Astrocyte of the spinal cord (primary cell): ENCODE measurements at regions not wholly inside any gene's neighbourhood (a gene's known extent, or its start where the extent isn't known, plus 50 kb on each side); places are given as distances from the start of the nearest gene placed in this dataset.
"Not testable (repeated sequence)": the region's sequence is repeated elsewhere in the genome, so short reads cannot be mapped to it uniquely, and the experiment has no call there.

Experiments used
- DNase-seq: peaks from one replicate; pipeline ENCODE4 v3.0.0; 2011; ENCODE audit warnings: low read depth, low spot score
- H3K4me3 ChIP-seq: 2 replicates; pipeline ENCODE4 v1.5.1; 2011; ENCODE audit warnings: low read depth, mild to moderate bottlenecking, low read length, moderate library complexity
- in situ Hi-C: cut with HindIII; loops from 2 replicates; pipeline ENCODE4 v1.10.0; 2017; ENCODE audit warnings: low sequenced_read_pairs
- TF ChIP-seq, protein P1 (sequence below): IDR thresholded peaks from 2 replicates; pipeline ENCODE4 v1.5.1; 2012; ENCODE audit warnings: low read depth, mild to moderate bottlenecking, low read length, inconsistent platforms

DNA sequence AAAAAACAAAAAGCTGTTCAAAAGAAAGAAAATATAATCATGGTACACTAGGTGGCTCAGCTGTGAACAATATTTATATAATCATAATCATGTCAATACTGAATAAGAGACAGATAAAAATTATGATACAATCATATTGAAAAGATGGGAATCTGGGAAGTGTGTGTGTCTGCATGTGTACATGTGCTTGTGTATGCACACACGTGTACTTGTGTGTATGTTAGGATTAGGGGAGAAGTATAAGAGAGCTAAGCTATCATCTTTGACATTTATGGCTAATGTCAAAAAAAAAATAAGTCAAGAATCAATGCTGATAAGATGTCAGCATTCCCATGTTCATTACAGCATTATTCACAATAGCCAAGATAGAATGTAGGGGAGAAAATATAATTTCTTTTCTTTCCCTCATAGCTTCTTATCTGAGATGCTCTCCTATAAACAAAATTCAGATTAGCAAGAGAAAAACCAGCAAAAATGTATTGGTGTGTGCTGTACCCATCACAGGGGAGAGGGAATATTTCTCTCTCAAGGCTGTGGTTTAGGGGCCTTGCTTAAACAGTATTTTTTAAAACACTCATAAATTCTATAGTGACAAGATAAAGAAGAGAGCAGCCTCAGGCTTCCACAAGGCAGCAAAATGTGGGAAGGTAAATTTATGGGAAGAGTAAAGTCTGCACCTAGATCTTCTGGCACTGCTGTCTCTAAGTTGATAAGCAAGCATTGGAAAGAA lies 63.4 kb upstream of the ITGA11 start:
- in situ Hi-C loops = no loop called here
- H3K4me3 ChIP-seq = no peak overlapping the region
- no peak for DNase-seq
- TF ChIP-seq, protein P1, sequence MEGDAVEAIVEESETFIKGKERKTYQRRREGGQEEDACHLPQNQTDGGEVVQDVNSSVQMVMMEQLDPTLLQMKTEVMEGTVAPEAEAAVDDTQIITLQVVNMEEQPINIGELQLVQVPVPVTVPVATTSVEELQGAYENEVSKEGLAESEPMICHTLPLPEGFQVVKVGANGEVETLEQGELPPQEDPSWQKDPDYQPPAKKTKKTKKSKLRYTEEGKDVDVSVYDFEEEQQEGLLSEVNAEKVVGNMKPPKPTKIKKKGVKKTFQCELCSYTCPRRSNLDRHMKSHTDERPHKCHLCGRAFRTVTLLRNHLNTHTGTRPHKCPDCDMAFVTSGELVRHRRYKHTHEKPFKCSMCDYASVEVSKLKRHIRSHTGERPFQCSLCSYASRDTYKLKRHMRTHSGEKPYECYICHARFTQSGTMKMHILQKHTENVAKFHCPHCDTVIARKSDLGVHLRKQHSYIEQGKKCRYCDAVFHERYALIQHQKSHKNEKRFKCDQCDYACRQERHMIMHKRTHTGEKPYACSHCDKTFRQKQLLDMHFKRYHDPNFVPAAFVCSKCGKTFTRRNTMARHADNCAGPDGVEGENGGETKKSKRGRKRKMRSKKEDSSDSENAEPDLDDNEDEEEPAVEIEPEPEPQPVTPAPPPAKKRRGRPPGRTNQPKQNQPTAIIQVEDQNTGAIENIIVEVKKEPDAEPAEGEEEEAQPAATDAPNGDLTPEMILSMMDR = no peak

DNA sequence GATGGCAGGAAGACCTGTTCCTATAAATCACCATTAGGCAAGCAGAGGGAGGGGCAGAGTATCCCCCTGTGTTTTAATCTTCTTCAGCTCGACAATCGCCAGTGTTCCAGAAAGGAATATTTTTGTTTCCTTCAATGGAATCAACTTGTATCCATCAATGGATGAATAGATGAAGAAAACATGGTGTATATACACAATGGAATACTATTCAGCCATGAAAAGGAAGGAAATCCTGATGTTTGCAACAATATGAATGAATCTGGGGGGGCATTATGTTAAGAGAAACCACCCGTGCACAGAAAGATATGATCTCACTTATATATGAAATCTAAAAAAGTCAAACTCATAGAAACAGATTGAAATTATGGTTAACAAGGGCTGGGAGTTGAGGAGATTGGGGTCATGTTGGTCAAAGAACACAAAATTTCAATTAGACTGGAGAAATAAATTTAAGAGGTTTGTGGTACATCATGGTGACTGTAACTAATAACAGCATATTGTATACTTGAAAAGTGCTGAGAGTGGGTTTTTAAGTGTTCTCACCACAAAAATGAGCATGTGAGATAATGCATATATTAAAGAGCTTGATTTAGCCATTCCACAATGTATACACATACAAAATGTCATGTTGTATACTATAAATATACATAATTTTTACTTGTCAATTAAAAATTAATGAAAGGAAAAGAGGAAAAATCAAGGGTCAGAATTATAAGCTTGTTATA lies 64.2 kb upstream of the ITGA11 start:
- H3K4me3 ChIP-seq = no peak overlapping the region
- TF ChIP-seq, protein P1 = no peak
- DNase-seq = no peak
- in situ Hi-C loops = no loop called here

DNA sequence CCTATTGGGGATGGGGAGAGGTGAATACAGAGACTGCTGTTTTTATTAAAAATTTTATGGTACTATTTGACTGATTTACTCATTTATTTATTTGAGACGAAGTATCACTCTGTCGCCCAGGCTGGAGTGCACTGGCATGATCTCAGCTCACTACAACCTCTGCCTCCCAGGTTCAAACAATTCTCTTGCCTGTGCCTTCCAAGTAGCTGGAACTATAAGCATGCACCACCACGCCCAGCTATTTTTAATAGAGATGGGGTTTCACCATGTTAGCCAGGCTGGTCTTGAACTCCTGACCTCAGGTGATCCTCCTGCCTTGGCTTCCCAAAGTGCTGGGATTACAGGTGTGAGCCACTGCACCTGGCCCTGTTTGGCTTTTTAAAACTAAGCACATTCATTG lies 64.8 kb upstream of the ITGA11 start:
- in situ Hi-C loops, DNase-seq, H3K4me3 ChIP-seq: not testable (repeated sequence)

DNA sequence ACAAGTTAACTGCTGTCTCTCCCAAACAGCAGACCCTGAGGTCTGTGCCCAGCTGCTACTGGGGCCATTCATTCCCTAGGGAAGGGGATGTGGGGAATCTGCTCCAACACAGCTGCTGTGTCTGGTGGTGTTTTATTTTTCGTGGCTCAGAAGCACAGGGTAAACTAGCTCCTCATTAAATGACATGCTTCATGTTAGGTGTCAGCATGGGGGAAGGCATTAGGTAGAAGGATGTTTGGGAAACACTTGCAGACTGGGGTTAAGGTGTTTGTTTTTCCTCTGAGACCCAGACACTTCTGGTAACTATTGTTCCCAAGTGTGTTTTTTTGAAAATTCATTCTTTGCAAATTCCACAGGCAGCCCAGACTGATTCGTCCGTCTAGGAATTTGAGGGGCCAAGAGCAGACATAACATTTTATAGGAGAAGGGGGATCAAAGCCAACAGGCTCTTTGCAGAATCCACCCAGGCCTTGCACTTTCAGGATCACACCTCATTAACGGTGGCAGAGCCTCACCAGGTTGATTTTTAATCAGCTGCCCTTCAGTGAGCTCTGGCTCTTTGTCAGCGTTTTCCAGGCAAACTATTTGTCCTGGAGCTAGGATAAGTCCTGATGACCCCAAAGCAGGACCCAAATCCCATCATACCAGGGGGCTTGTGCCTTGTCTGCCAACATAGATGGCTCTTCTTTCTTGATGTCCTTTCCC lies 65.4 kb upstream of the ITGA11 start:
- no peak overlapping the region for H3K4me3 ChIP-seq

DNA sequence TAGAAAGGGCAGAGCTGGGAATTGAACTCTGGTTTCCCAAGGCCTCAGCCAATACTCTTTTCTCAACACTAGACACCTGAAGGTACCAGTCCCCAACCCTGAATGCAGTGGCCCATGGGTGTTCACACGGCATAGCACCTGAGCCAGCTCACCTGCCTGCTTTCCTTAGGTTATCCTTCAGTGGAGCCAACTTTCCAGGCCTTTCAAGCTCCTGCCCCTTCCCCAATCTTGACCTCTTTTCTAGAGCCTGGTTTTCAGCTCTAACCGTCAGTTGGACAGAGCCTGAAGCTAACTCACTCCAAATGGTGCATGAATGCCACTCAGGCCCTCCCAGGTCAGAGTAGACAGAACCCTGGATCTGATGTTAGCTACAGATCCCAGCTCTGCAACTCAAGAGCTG lies 66.1 kb upstream of the ITGA11 start:
- in situ Hi-C loops = no loop called here
- H3K4me3 ChIP-seq = no peak overlapping the region
- DNase-seq = no peak
- TF ChIP-seq, protein P1 = no peak

More for the DNA sequence above, 65.4 kb upstream of the ITGA11 start:
- in situ Hi-C loops = no loop called here
- peak; percentile 52 for DNase-seq
- TF ChIP-seq, protein P1 = no peak

DNA sequence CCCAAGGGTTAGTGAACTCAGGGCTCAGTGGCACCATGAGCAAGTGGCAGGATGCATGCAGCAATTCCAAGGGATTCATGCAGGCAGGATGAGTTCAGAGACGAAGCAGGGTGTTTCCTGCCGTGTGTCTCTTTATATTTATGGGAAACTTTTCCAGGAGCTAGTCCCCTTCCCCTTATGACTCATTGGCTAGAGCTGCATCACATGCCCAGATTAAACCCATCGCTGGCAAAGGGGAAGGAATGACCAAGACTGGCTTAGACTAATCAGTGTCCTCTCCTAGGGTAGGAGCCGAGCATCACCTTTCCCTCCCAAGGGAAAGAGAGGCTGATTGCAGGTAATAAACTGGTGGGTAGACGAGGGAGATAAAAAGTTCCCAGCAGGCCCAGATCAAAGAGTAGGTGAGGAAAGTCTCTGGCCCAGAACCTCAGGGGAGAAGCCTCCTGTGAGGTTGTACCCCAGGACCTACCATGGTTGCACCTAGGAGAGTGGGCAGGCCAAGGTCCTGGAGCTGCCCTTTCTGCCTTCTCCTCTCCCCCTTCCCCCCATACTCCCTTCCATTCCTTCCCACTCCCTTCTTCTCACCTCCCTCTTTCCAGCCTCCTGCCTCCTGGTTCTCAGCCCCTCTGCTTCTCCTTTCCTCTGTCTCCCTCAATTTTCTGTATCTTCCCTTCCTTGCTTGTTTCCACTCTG lies 67.8 kb upstream of the ITGA11 start:
- no peak overlapping the region for H3K4me3 ChIP-seq
- DNase-seq = no peak
- in situ Hi-C loops = no loop called here
- TF ChIP-seq, protein P1 = no peak
